Sigmoid colon (tissue), 4 donors: ENCODE measurements at regions not wholly inside any gene's neighbourhood (a gene's known extent, or its start where the extent isn't known, plus 50 kb on each side); places are given as distances from the start of the nearest gene placed in this dataset.

Experiments used
- CTCF ChIP-seq, 4 experiments: fragments of 450-650 bp in 3 of 4; fragments of 200-600 bp in 1 of 4; IDR thresholded peaks; one replicate each; pipeline ENCODE4 v1.5.1; 2016 to 2019; ENCODE audit warnings: antibody characterized with exemption in 4 of 4, mild to moderate bottlenecking in 3 of 4, moderate library complexity in 2 of 4
- EP300 ChIP-seq, 4 donors: sonication (generic); formaldehyde crosslinking; IDR thresholded peaks; one replicate each; pipeline ENCODE4 v1.6.1; 2017; ENCODE audit warnings: antibody characterized with exemption in 4 of 4
- POLR2A ChIP-seq, 2 donors: fragments of 450-650 bp; IDR thresholded peaks; one replicate each; pipeline ENCODE4 v1.6.1; 2016; ENCODE audit warnings: antibody characterized with exemption in 2 of 2, mild to moderate bottlenecking in 2 of 2, moderate library complexity in 2 of 2
- POLR2AphosphoS5 ChIP-seq, 4 donors: sonication (generic); formaldehyde crosslinking; IDR thresholded peaks; one replicate each; pipeline ENCODE4 v1.6.1; 2017; ENCODE audit warnings: antibody characterized with exemption in 4 of 4

GRCh38 chr18:47545613-47546012 lies 294.2 kb upstream of the SKOR2 start:
- TF ChIP-seq POLR2AphosphoS5 (IDR thresholded peaks at IDR 0.05), result no peak
- no peak for TF ChIP-seq POLR2A (IDR thresholded peaks at IDR 0.05)
- TF ChIP-seq CTCF (IDR thresholded peaks at IDR 0.05), result no peak
- no peak for TF ChIP-seq EP300 (IDR thresholded peaks at IDR 0.05)
